Bronchial epithelial cell (primary cell): ENCODE measurements at regions not wholly inside any gene's neighbourhood (a gene's known extent, or its start where the extent isn't known, plus 50 kb on each side); places are given as distances from the start of the nearest gene placed in this dataset.

ENCODE experiments used
- DNase-seq: peaks from one replicate; pipeline ENCODE4 v3.0.0-alpha.2; 2010; ENCODE audit warnings: low read depth
- FAIRE-seq: peaks from 2 replicates; lab custom pipeline; 2011; peaks lifted over from hg19 to GRCh38; lab: Jason Lieb, UNC
- H3K27me3 ChIP-seq: 2 replicates; pipeline ENCODE4 v1.5.1; 2011; ENCODE audit warnings: low read length; ENCODE audit not compliant: control insufficient read depth, insufficient read depth
- H3K36me3 ChIP-seq: 2 replicates; pipeline ENCODE4 v1.5.1; 2011; ENCODE audit warnings: low read length; ENCODE audit not compliant: control insufficient read depth, insufficient read depth
- H3K4me3 ChIP-seq: 2 replicates; pipeline ENCODE4 v1.5.1; 2011; ENCODE audit warnings: mild to moderate bottlenecking, low read depth, low read length, control low read depth
- TF ChIP-seq, protein P1 (sequence below): IDR thresholded peaks from 2 replicates; pipeline ENCODE4 v1.5.1; 2011; ENCODE audit warnings: mild to moderate bottlenecking, moderate library complexity, low read length, control low read depth, inconsistent platforms; ENCODE audit not compliant: insufficient read depth, severe bottlenecking

DNA sequence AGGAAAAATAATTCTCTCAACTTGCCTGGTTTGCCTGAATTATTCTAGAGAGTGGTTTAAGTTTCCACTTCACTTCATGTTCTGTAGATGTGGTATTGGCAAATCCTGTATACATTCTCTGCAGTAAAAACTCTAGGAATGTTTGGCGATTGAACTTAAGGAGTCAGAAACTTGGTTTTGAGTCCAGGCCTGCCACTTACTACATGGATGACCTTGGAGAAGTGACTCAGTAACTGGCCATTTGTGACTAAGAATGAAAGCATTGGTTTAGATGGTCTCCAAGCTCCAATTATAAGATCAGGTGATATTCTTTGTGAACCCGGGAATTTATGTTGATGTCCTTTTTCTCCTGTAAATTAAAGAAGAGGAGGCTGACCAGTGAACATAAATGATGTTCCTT, 233.8 kb downstream of the GAS1 start:
- FAIRE-seq (no peak), DNase-seq (no peak)
- no peaks in the 10 kb centered on the region for H3K27me3 ChIP-seq
- TF ChIP-seq, protein P1, sequence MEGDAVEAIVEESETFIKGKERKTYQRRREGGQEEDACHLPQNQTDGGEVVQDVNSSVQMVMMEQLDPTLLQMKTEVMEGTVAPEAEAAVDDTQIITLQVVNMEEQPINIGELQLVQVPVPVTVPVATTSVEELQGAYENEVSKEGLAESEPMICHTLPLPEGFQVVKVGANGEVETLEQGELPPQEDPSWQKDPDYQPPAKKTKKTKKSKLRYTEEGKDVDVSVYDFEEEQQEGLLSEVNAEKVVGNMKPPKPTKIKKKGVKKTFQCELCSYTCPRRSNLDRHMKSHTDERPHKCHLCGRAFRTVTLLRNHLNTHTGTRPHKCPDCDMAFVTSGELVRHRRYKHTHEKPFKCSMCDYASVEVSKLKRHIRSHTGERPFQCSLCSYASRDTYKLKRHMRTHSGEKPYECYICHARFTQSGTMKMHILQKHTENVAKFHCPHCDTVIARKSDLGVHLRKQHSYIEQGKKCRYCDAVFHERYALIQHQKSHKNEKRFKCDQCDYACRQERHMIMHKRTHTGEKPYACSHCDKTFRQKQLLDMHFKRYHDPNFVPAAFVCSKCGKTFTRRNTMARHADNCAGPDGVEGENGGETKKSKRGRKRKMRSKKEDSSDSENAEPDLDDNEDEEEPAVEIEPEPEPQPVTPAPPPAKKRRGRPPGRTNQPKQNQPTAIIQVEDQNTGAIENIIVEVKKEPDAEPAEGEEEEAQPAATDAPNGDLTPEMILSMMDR, result no peak
- no peaks in the 10 kb centered on the region for H3K36me3 ChIP-seq
- H3K4me3 ChIP-seq, result no peak overlapping the region

DNA sequence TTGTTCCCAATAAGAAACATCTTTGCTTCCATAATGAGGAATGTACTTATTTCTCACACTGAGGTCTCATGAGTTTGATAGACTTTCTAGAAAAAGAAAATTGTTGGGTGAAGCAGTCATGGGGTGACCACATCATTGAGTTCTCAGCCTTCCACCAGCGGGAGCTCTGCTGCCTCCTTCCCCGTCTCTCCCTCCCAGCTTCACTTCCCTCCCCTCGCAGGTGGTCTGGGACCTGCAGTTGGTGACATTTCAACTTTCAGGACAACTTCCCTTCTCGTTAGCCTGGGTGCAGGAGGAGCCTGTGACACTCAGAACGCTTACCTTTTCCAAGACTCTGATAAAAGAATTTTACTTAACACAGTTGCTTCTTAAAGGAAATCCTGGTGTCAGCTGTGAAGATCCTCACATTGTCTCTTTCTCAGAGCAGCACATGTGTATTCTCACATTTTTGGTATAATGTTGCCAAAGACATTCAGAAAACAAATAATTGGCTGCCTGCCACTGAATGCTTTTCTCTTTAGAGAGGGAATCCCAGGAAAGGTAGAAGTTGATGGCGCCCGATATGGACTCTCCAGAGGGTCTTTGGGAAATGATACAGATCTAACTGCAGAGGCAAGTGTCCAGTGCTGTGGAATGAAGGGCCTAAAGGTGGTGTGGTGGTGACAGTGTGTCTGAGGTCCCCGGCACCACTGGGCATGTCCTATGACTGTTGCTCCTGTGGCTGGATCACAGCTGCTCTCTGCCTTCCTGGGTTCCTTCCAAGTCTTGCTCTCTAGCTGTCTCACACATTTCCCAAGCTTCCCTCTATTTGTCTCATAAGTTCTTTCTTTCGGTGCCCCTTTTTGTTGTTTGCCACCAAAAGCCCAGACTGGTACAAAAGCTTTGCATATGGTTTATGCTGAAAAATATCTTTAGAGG, 238.1 kb downstream of the GAS1 start:
- TF ChIP-seq, protein P1, result no peak
- DNase-seq, result no peak
- Histone ChIP-seq H3K27me3 (no peaks in the 10 kb centered on the region), H3K4me3 (no peak overlapping the region), H3K36me3 (no peaks in the 10 kb centered on the region)
- FAIRE-seq, result no peak

DNA sequence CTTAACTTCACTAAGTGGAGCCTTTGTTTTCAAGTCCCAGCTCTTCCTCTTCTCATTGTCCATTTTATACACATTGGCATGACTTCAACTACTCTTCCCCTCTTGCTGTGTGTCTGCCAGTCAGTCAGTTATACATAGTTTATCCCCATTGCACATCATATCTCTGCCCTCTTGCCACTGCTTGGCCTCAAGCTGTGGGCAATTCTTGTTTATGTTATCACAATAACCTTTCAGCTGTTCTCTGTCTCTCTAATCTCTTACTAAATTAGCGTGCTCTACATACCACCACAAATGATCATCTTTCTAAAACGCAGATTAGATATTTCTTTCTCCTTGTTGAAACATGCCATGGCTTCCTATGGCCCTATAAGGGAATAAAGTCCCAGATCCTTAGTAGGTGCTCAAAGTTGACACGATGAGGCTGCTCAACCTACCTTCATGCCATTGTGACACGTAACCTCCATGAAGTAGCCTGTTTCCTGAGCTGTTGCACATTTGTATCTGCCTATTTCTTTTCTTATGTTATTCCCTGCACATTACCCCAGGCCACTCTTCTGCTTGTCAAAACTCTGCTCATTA, 239.3 kb downstream of the GAS1 start:
- Histone ChIP-seq H3K36me3 (no peaks in the 10 kb centered on the region), H3K4me3 (no peak overlapping the region), H3K27me3 (no peaks in the 10 kb centered on the region)
- FAIRE-seq (no peak), DNase-seq (peak; percentile 17)
- TF ChIP-seq, protein P1, result no peak

GRCh38 chr9:86706391-86706790, 240.9 kb downstream of the GAS1 start:
- TF ChIP-seq, protein P1, result no peak
- H3K27me3 ChIP-seq, result no peaks in the 10 kb centered on the region
- no peak for FAIRE-seq
- H3K4me3 ChIP-seq, result no peak overlapping the region
- no peaks in the 10 kb centered on the region for H3K36me3 ChIP-seq
- peak; percentile 26 for DNase-seq

DNA sequence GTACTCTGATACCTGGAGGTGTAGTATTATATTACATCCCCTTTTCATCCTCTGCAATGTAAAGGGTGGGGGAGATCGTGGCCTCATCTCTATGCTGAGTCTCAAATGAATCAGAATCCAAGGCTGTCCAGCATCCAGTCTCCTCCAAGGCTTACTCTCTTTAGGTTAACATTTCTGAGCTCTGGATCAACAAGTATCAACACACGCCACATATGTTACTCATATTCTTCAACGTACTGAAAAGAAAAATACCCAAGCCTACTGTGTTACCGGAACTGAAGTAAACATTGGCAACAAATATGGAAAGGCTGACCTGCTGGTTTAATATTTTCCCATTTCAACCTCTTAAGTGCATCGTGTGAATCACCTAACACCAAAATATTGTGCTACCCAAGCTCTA, 241.8 kb downstream of the GAS1 start:
- Histone ChIP-seq H3K36me3 (no peaks in the 10 kb centered on the region), H3K27me3 (no peaks in the 10 kb centered on the region), H3K4me3 (no peak overlapping the region)
- TF ChIP-seq, protein P1, result no peak
- FAIRE-seq, result no peak
- peak; percentile 90 for DNase-seq
